HEK293T (cell line): ENCODE measurements at regions not wholly inside any gene's neighbourhood (a gene's known extent, or its start where the extent isn't known, plus 50 kb on each side); places are given as distances from the start of the nearest gene placed in this dataset.

Source experiments
- CTBP1 ChIP-seq: fragments of 450-650 bp; IDR thresholded peaks from 2 replicates; pipeline ENCODE4 v1.6.1; 2016; ENCODE audit warnings: borderline replicate concordance
- ELF4 ChIP-seq: fragments of 450-650 bp; IDR thresholded peaks from 2 replicates; pipeline ENCODE4 v1.6.1; 2017; ENCODE audit warnings: antibody characterized with exemption
- FOXK2 ChIP-seq: fragments of 450-650 bp; IDR thresholded peaks from 2 replicates; pipeline ENCODE4 v1.6.1; 2016; ENCODE audit warnings: mild to moderate bottlenecking
- FOXM1 ChIP-seq: fragments of 450-650 bp; IDR thresholded peaks from 2 replicates; pipeline ENCODE4 v1.6.1; 2017; ENCODE audit warnings: mild to moderate bottlenecking, borderline replicate concordance
- HDGF ChIP-seq: fragments of 450-650 bp; IDR thresholded peaks from 2 replicates; pipeline ENCODE4 v1.6.1; 2017; ENCODE audit warnings: antibody characterized with exemption, borderline replicate concordance
- L3MBTL2 ChIP-seq: fragments of 450-650 bp; conservative IDR thresholded peaks from 2 replicates; pipeline ENCODE4 v1.6.1; 2016; ENCODE audit warnings: mild to moderate bottlenecking
- LEF1 ChIP-seq: fragments of 450-650 bp; IDR thresholded peaks from 2 replicates; pipeline ENCODE4 v1.6.1; 2017; ENCODE audit warnings: mild to moderate bottlenecking, borderline replicate concordance
- SP1 ChIP-seq: fragments of 450-650 bp; IDR thresholded peaks from 2 replicates; pipeline ENCODE4 v1.6.1; 2017
- SUZ12 ChIP-seq: fragments of 450-650 bp; IDR thresholded peaks from 2 replicates; pipeline ENCODE4 v1.6.1; 2016; ENCODE audit warnings: mild to moderate bottlenecking

DNA sequence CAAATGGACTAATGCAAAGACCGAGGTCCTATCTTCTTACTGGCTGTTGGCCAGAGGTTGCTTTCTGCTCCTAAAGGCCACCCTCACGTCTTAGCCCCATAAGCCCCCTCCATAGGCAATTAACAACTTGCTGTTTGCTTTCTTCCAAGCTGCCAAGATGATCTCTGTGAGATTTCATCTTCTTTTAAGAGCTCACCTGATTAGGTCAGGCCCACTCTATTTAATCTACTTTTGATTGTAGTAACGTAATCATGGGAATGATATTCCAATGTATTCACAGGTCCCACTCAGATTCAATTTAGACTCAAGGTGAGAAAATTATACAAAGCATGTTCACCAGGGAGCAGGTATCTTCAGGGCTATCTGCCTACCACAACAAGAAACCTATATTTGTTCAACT lies 84.4 kb upstream of the RAD23B start:
- TF ChIP-seq CTBP1 (no peak), L3MBTL2 (no peak), SP1 (no peak), FOXM1 (no peak), SUZ12 (no peak), FOXK2 (no peak), HDGF (no peak), LEF1 (no peak), ELF4 (no peak)
